Transverse colon (tissue), 3 donors: ENCODE measurements at regions not wholly inside any gene's neighbourhood (a gene's known extent, or its start where the extent isn't known, plus 50 kb on each side); places are given as distances from the start of the nearest gene placed in this dataset.

Experiments used
- CTCF ChIP-seq, 5 experiments: fragments of 200-600 bp in 3 of 5; fragments of 450-650 bp in 2 of 5; sonication (generic) in 3 of 5; IDR thresholded peaks; 1 replicate in 2 of 5; 2 replicates in 3 of 5; pipeline ENCODE4 v1.5.1; 2016 to 2017; ENCODE audit warnings: antibody characterized with exemption in 5 of 5, inconsistent platforms in 3 of 5, mild to moderate bottlenecking in 2 of 5, moderate library complexity in 1 of 5
- POLR2A ChIP-seq: fragments of 450-650 bp; IDR thresholded peaks from one replicate; pipeline ENCODE4 v1.6.1; 2016; ENCODE audit warnings: antibody characterized with exemption, mild to moderate bottlenecking, moderate library complexity

- TF ChIP-seq CTCF (IDR thresholded peaks at IDR 0.05) (no peak), POLR2A (no peak)
Measured at GRCh38 chr1:239807361-239807760, 284.3 kb upstream of the FMN2 start.
